ENCODE measurements at regions not wholly inside any gene's neighbourhood (a gene's known extent, or its start where the extent isn't known, plus 50 kb on each side); places are given as distances from the start of the nearest gene placed in this dataset.

- Histone ChIP-seq H3K9me2 (replicated peaks; ENCODE audit: insufficient read depth) (no peaks in the 10 kb centered on the region), H2AFZ (no peak overlapping the region), H3K4me2 (no peak overlapping the region), H3K4me3 (no peak overlapping the region), H3K4me1 (ENCODE audit: insufficient read depth) (no peaks in the 10 kb centered on the region), H3K79me2 (no peaks in the 10 kb centered on the region), H3K9me3 (ENCODE audit: low read depth) (no peaks in the 10 kb centered on the region), H3K36me3 (replicated peaks; ENCODE audit: insufficient read depth, low read depth) (no peaks in the 10 kb centered on the region), H3K27me3 (no peaks in the 10 kb centered on the region), H3K27ac (no peak overlapping the region), H4K20me1 (ENCODE audit: insufficient read depth, poor library complexity, severe bottlenecking) (no peaks in the 10 kb centered on the region)
- TF ChIP-seq EZH2 (IDR thresholded peaks at IDR 0.05; ENCODE audit: borderline replicate concordance) (no peak), EZH2phosphoT487 (IDR thresholded peaks at IDR 0.05; ENCODE audit: low read depth, severe bottlenecking, unreplicated experiment) (no peak)
- DNase-seq (ENCODE audit: low spot score): no peak
Measured at GRCh38 chr15:97687654-97688053, 272.8 kb upstream of the ARRDC4 start.

- no peaks in the 10 kb centered on the region for H3K36me3 ChIP-seq (replicated peaks; ENCODE audit: insufficient read depth, low read depth)
- TF ChIP-seq EZH2 (IDR thresholded peaks at IDR 0.05; ENCODE audit: borderline replicate concordance) (no peak), CTCF (IDR thresholded peaks at IDR 0.05; ENCODE audit: poor library complexity) (no peak), EZH2phosphoT487 (IDR thresholded peaks at IDR 0.05; ENCODE audit: low read depth, severe bottlenecking, unreplicated experiment) (no peak)
- no peak overlapping the region for H2AFZ ChIP-seq
- no peaks in the 10 kb centered on the region for H3K9me3 ChIP-seq (ENCODE audit: low read depth)
- no peaks in the 10 kb centered on the region for H3K4me1 ChIP-seq (ENCODE audit: insufficient read depth)
- no peaks in the 10 kb centered on the region for H3K79me2 ChIP-seq
- WGBS (ENCODE audit: low lambda C conversion rate, missing lambda C conversion rate): 81% methylated on average over 4 of the region's 4 CpGs
- H3K9me2 ChIP-seq (replicated peaks; ENCODE audit: insufficient read depth): no peaks in the 10 kb centered on the region
- H3K27me3 ChIP-seq: no peaks in the 10 kb centered on the region
- H3K27ac ChIP-seq: no peak overlapping the region
- H4K20me1 ChIP-seq (ENCODE audit: insufficient read depth, poor library complexity, severe bottlenecking): no peaks in the 10 kb centered on the region
- no peak for DNase-seq (ENCODE audit: low spot score)
- no peak overlapping the region for H3K4me2 ChIP-seq
- no peak overlapping the region for H3K4me3 ChIP-seq
Measured at GRCh38 chr15:97688177-97688576, 272.3 kb upstream of the ARRDC4 start.

GRCh38 chr15:97688886-97689285 is 271.6 kb upstream of the ARRDC4 start:
- Histone ChIP-seq H3K4me3 (no peak overlapping the region), H3K4me2 (no peak overlapping the region), H3K4me1 (ENCODE audit: insufficient read depth) (no peaks in the 10 kb centered on the region), H2AFZ (no peak overlapping the region), H4K20me1 (ENCODE audit: insufficient read depth, poor library complexity, severe bottlenecking) (no peaks in the 10 kb centered on the region), H3K79me2 (no peaks in the 10 kb centered on the region), H3K9me2 (replicated peaks; ENCODE audit: insufficient read depth) (no peaks in the 10 kb centered on the region), H3K27ac (no peak overlapping the region), H3K27me3 (no peaks in the 10 kb centered on the region), H3K9me3 (ENCODE audit: low read depth) (no peaks in the 10 kb centered on the region), H3K36me3 (replicated peaks; ENCODE audit: insufficient read depth, low read depth) (no peaks in the 10 kb centered on the region)
- TF ChIP-seq EZH2 (IDR thresholded peaks at IDR 0.05; ENCODE audit: borderline replicate concordance): no peak
- TF ChIP-seq EZH2phosphoT487 (IDR thresholded peaks at IDR 0.05; ENCODE audit: low read depth, severe bottlenecking, unreplicated experiment): no peak
- TF ChIP-seq CTCF (IDR thresholded peaks at IDR 0.05; ENCODE audit: poor library complexity): no peak
- 85% methylated on average over 4 of the region's 4 CpGs for WGBS (ENCODE audit: low lambda C conversion rate, missing lambda C conversion rate)
- DNase-seq (ENCODE audit: low spot score): no peak

- no peaks in the 10 kb centered on the region for H3K4me1 ChIP-seq (ENCODE audit: insufficient read depth)
- DNase-seq (ENCODE audit: low spot score): no peak
- no peaks in the 10 kb centered on the region for H3K27me3 ChIP-seq
- TF ChIP-seq CTCF (IDR thresholded peaks at IDR 0.05; ENCODE audit: poor library complexity) (no peak), EZH2 (IDR thresholded peaks at IDR 0.05; ENCODE audit: borderline replicate concordance) (no peak), EZH2phosphoT487 (IDR thresholded peaks at IDR 0.05; ENCODE audit: low read depth, severe bottlenecking, unreplicated experiment) (no peak)
- H3K4me2 ChIP-seq: no peak overlapping the region
- H3K79me2 ChIP-seq: no peaks in the 10 kb centered on the region
- H3K4me3 ChIP-seq: no peak overlapping the region
- H3K27ac ChIP-seq: no peak overlapping the region
- H4K20me1 ChIP-seq (ENCODE audit: insufficient read depth, poor library complexity, severe bottlenecking): no peaks in the 10 kb centered on the region
- no peaks in the 10 kb centered on the region for H3K9me2 ChIP-seq (replicated peaks; ENCODE audit: insufficient read depth)
- 79% methylated on average over 3 of the region's 3 CpGs for WGBS (ENCODE audit: low lambda C conversion rate, missing lambda C conversion rate)
- H3K9me3 ChIP-seq (ENCODE audit: low read depth): no peaks in the 10 kb centered on the region
- H2AFZ ChIP-seq: no peak overlapping the region
- H3K36me3 ChIP-seq (replicated peaks; ENCODE audit: insufficient read depth, low read depth): no peaks in the 10 kb centered on the region
Measured at GRCh38 chr15:97691078-97691477, 269.4 kb upstream of the ARRDC4 start.
